ENCODE measurements at regions not wholly inside any gene's neighbourhood (a gene's known extent, or its start where the extent isn't known, plus 50 kb on each side); places are given as distances from the start of the nearest gene placed in this dataset.
"Not testable (repeated sequence)": the region's sequence is repeated elsewhere in the genome, so short reads cannot be mapped to it uniquely, and the experiment has no call there.

- DNase-seq = no peak
- in situ Hi-C loops (cut with MboI; ENCODE audit: low pct_unique_long_range_greater_than_20kb, low sequenced_read_pairs) = no loop called here
Measured at GRCh38 chr16:79950932-79951719, 350.6 kb upstream of the MAF start.

GRCh38 chr16:79949417-79949816, 348.9 kb upstream of the MAF start:
- DNase-seq = no peak
- in situ Hi-C loops (cut with MboI; ENCODE audit: low pct_unique_long_range_greater_than_20kb, low sequenced_read_pairs) = no loop called here

- DNase-seq = no peak
- in situ Hi-C loops (cut with MboI; ENCODE audit: low pct_unique_long_range_greater_than_20kb, low sequenced_read_pairs) = no loop called here
Measured at GRCh38 chr16:79947771-79948170, 347.2 kb upstream of the MAF start.

- no peak for DNase-seq
- in situ Hi-C loops (cut with MboI; ENCODE audit: low pct_unique_long_range_greater_than_20kb, low sequenced_read_pairs) = no loop called here
Measured at GRCh38 chr16:79946252-79946651, 345.7 kb upstream of the MAF start.

GRCh38 chr16:79943736-79944135, 343.2 kb upstream of the MAF start:
- no peak for DNase-seq
- in situ Hi-C loops (cut with MboI; ENCODE audit: low pct_unique_long_range_greater_than_20kb, low sequenced_read_pairs) = no loop called here

- in situ Hi-C loops (cut with MboI; ENCODE audit: low pct_unique_long_range_greater_than_20kb, low sequenced_read_pairs) = no loop called here
- no peak for DNase-seq
Measured at GRCh38 chr16:79938575-79938974, 338.0 kb upstream of the MAF start.

- DNase-seq; in situ Hi-C loops (cut with MboI; ENCODE audit: low pct_unique_long_range_greater_than_20kb, low sequenced_read_pairs): not testable (repeated sequence)
Measured at GRCh38 chr16:79937671-79938070, 337.1 kb upstream of the MAF start.

GRCh38 chr16:79933603-79934002, 333.1 kb upstream of the MAF start:
- in situ Hi-C loops (cut with MboI; ENCODE audit: low pct_unique_long_range_greater_than_20kb, low sequenced_read_pairs) = no loop called here
- no peak for DNase-seq

- in situ Hi-C loops (cut with MboI; ENCODE audit: low pct_unique_long_range_greater_than_20kb, low sequenced_read_pairs) = no loop called here
- no peak for DNase-seq
Measured at GRCh38 chr16:79932572-79932971, 332.0 kb upstream of the MAF start.

GRCh38 chr16:79931721-79932120, 331.2 kb upstream of the MAF start:
- no peak for DNase-seq
- in situ Hi-C loops (cut with MboI; ENCODE audit: low pct_unique_long_range_greater_than_20kb, low sequenced_read_pairs) = no loop called here

- in situ Hi-C loops (cut with MboI; ENCODE audit: low pct_unique_long_range_greater_than_20kb, low sequenced_read_pairs) = no loop called here
- DNase-seq = no peak
Measured at GRCh38 chr16:79929260-79929965, 328.9 kb upstream of the MAF start.

- in situ Hi-C loops (cut with MboI; ENCODE audit: low pct_unique_long_range_greater_than_20kb, low sequenced_read_pairs) = no loop called here
Measured at GRCh38 chr16:79928142-79928873, 327.8 kb upstream of the MAF start.

GRCh38 chr16:79926451-79927205, 326.1 kb upstream of the MAF start:
- in situ Hi-C loops (cut with MboI; ENCODE audit: low pct_unique_long_range_greater_than_20kb, low sequenced_read_pairs) = no loop called here
- DNase-seq = no peak

More at GRCh38 chr16:79928142-79928873, 327.8 kb upstream of the MAF start:
- DNase-seq = no peak

GRCh38 chr16:79923431-79923830, 322.9 kb upstream of the MAF start:
- DNase-seq = no peak
- in situ Hi-C loops (cut with MboI; ENCODE audit: low pct_unique_long_range_greater_than_20kb, low sequenced_read_pairs) = no loop called here

- in situ Hi-C loops (cut with MboI; ENCODE audit: low pct_unique_long_range_greater_than_20kb, low sequenced_read_pairs) = no loop called here
Measured at GRCh38 chr16:79920685-79921084, 320.1 kb upstream of the MAF start.

GRCh38 chr16:79918916-79919315, 318.4 kb upstream of the MAF start:
- DNase-seq = no peak
- in situ Hi-C loops (cut with MboI; ENCODE audit: low pct_unique_long_range_greater_than_20kb, low sequenced_read_pairs) = no loop called here

More at GRCh38 chr16:79920685-79921084, 320.1 kb upstream of the MAF start:
- DNase-seq = no peak

- in situ Hi-C loops (cut with MboI; ENCODE audit: low pct_unique_long_range_greater_than_20kb, low sequenced_read_pairs) = no loop called here
- no peak for DNase-seq
Measured at GRCh38 chr16:79915761-79916160, 315.2 kb upstream of the MAF start.

GRCh38 chr16:79914961-79915720, 314.6 kb upstream of the MAF start:
- DNase-seq = no peak
- in situ Hi-C loops (cut with MboI; ENCODE audit: low pct_unique_long_range_greater_than_20kb, low sequenced_read_pairs) = no loop called here
